GM12878 (cell line): ENCODE measurements at regions not wholly inside any gene's neighbourhood (a gene's known extent, or its start where the extent isn't known, plus 50 kb on each side); places are given as distances from the start of the nearest gene placed in this dataset.

ENCODE experiments used
- ATAC-seq: fragments of 200-7000 bp; cut with Tn5 transposase; 3 replicates; pipeline ENCODE4 v1.9.1; 2020; ENCODE audit warnings: mild to moderate bottlenecking, moderate library complexity
- BruUV-seq: library from RNA; stranded (reverse); fragments of 400-500 nt; replicated peaks from 2 replicates; lab custom pipeline; 2021; lab: Mats Ljungman, UMichigan
- CTCF ChIA-PET: fragments of 300-600 bp; sonication (Branson Sonifier 250); formaldehyde crosslinking; extraction: SDS; loops from one replicate; lab custom pipeline; 2021; ENCODE audit warnings: inconsistent platforms; lab: Yijun Ruan, JAX
- POLR2A ChIA-PET: fragments of 350-600 bp; formaldehyde crosslinking; extraction: SDS; loops from one replicate; lab custom pipeline; 2021; ENCODE audit warnings: inconsistent platforms; lab: Charles Lee
- RAD21 ChIA-PET: fragments of 300-600 bp; sonication (Branson Sonifier 250); formaldehyde crosslinking; loops from one replicate; lab custom pipeline; 2023; ENCODE audit warnings: antibody characterized with exemption; ENCODE audit not compliant: unreplicated experiment; lab: Charles Lee
- SMC1A ChIA-PET: fragments of 300-600 bp; sonication (Branson Sonifier 250); formaldehyde crosslinking; loops from one replicate; lab custom pipeline; 2023; ENCODE audit not compliant: unreplicated experiment, uncharacterized antibody; lab: Charles Lee
- DNase-seq: peaks from one replicate; pipeline ENCODE4 v3.0.0-alpha.2; 2011; ENCODE audit warnings: low read depth, low spot score
- FAIRE-seq: peaks from 3 replicates; lab custom pipeline; 2011; peaks lifted over from hg19 to GRCh38; lab: Jason Lieb, UNC
- H2AFZ ChIP-seq: 2 replicates; pipeline ENCODE4 v1.6.0; 2011; ENCODE audit warnings: low read depth, low read length, control low read depth; ENCODE audit not compliant: control insufficient read depth
- H3K27ac ChIP-seq: 2 replicates; pipeline ENCODE4 v1.5.1; 2011; ENCODE audit warnings: control low read depth; ENCODE audit not compliant: control insufficient read depth, insufficient read depth
- H3K27me3 ChIP-seq, 2 experiments: replicated peaks in 1 of 2; 2 replicates each; pipeline versions ENCODE4 v1.6.0 to v1.6.1; 2011; ENCODE audit warnings: low read length in 1 of 2; ENCODE audit not compliant: control insufficient read depth in 2 of 2, insufficient read depth in 2 of 2
- H3K36me3 ChIP-seq, 2 experiments: 2 replicates each; pipeline ENCODE4 v1.5.1; 2011; ENCODE audit warnings: low read length in 1 of 2; ENCODE audit not compliant: control insufficient read depth in 2 of 2, insufficient read depth in 2 of 2
- H3K4me1 ChIP-seq: 2 replicates; pipeline ENCODE4 v1.6.1; 2011; ENCODE audit warnings: mild to moderate bottlenecking, low read length, moderate library complexity, mixed read lengths; ENCODE audit not compliant: control insufficient read depth, insufficient read depth
- H3K4me2 ChIP-seq: 2 replicates; pipeline ENCODE4 v1.6.0; 2011; ENCODE audit warnings: control low read depth; ENCODE audit not compliant: control insufficient read depth, insufficient read depth
- H3K4me3 ChIP-seq: fragments of 200-600 bp; sonication (generic); 2 replicates; pipeline ENCODE4 v1.5.1; 2016
- H3K79me2 ChIP-seq: 2 replicates; pipeline ENCODE4 v1.6.0; 2011; ENCODE audit warnings: low read length; ENCODE audit not compliant: control insufficient read depth, insufficient read depth
- H3K9ac ChIP-seq: 2 replicates; pipeline ENCODE4 v1.8.0; 2011; ENCODE audit warnings: low read length, control low read depth, mixed read lengths; ENCODE audit not compliant: control insufficient read depth, insufficient read depth
- H3K9me3 ChIP-seq: replicated peaks from 3 replicates; pipeline ENCODE4 v1.5.1; 2011; ENCODE audit warnings: mild to moderate bottlenecking, low read length; ENCODE audit not compliant: control insufficient read depth, insufficient read depth
- H4K20me1 ChIP-seq: 2 replicates; pipeline ENCODE4 v1.6.0; 2011; ENCODE audit not compliant: control insufficient read depth, insufficient read depth
- BACH1 ChIP-seq: fragments of 450-650 bp; IDR thresholded peaks from 2 replicates; pipeline ENCODE4 v1.6.1; 2017; ENCODE audit warnings: mild to moderate bottlenecking, borderline replicate concordance
- BRCA1 ChIP-seq: IDR thresholded peaks from 2 replicates; pipeline ENCODE4 v1.6.1; 2011; ENCODE audit warnings: low read depth, low read length, improper control_type of control experiment
- CHD2 ChIP-seq: IDR thresholded peaks from 2 replicates; pipeline ENCODE4 v1.6.1; 2011; ENCODE audit warnings: low read depth, low read length, improper control_type of control experiment, borderline replicate concordance
- FOS ChIP-seq: IDR thresholded peaks from 3 replicates; pipeline ENCODE4 v1.6.1; 2011; ENCODE audit warnings: borderline replicate concordance; ENCODE audit not compliant: insufficient read length; ENCODE audit errors: extremely low read depth
- FOXK2 ChIP-seq: fragments of 450-650 bp; IDR thresholded peaks from 2 replicates; pipeline ENCODE4 v1.6.1; 2017; ENCODE audit warnings: mild to moderate bottlenecking, moderate library complexity
- HCFC1 ChIP-seq: fragments of 150-350 bp; IDR thresholded peaks from 2 replicates; pipeline ENCODE4 v1.6.1; 2014; ENCODE audit warnings: low read length
- MYC ChIP-seq: IDR thresholded peaks from 2 replicates; pipeline ENCODE4 v1.6.1; 2011; ENCODE audit warnings: mild to moderate bottlenecking, low read length, moderate library complexity, inconsistent platforms; ENCODE audit not compliant: insufficient read depth, insufficient replicate concordance, insufficient read length, severe bottlenecking
- PAX8 ChIP-seq: fragments of 450-650 bp; IDR thresholded peaks from 2 replicates; pipeline ENCODE4 v1.6.1; 2017; ENCODE audit warnings: mild to moderate bottlenecking, moderate library complexity
- SREBF2 ChIP-seq: IDR thresholded peaks from 2 replicates; pipeline ENCODE4 v1.6.1; 2012; ENCODE audit warnings: mild to moderate bottlenecking, low read length
- TARDBP ChIP-seq: IDR thresholded peaks from 2 replicates; pipeline ENCODE4 v1.6.1; 2016; ENCODE audit warnings: borderline replicate concordance
- TCF12 ChIP-seq: IDR thresholded peaks from 2 replicates; pipeline ENCODE4 v1.6.1; 2011; ENCODE audit warnings: low read depth, mild to moderate bottlenecking, low read length
- ZNF207 ChIP-seq: fragments of 450-650 bp; IDR thresholded peaks from 2 replicates; pipeline ENCODE4 v1.6.1; 2014; ENCODE audit warnings: antibody characterized with exemption, mild to moderate bottlenecking, borderline replicate concordance
- WGBS: methylation state at CpG from one replicate; pipeline ENCODE4 v1.1.6; 2016; ENCODE audit warnings: low lambda C conversion rate; ENCODE audit not compliant: insufficient replicate concordance, insufficient coverage; ENCODE audit errors: missing lambda C conversion rate; 5-methylcytosine and 5-hydroxymethylcytosine counted together
- in situ Hi-C: fragments of 300-500 bp; cut with MboI; formaldehyde crosslinking; loops from 9 replicates; pipeline ENCODE4 v1.14.3; 2018; ENCODE audit warnings: mixed read lengths
- intact Hi-C: fragments of 100-400 bp; cut with micrococcal nuclease; formaldehyde crosslinking; loops from one replicate; pipeline ENCODE4 v1.14.2; 2022; ENCODE audit not compliant: unreplicated experiment
- TF ChIP-seq, protein P1 (sequence below): fragments of 450-650 bp; IDR thresholded peaks from 2 replicates; pipeline ENCODE4 v1.6.1; 2017; ENCODE audit warnings: mild to moderate bottlenecking, moderate library complexity
- TF ChIP-seq, protein P2 (sequence below): fragments of 450-650 bp; formaldehyde crosslinking; IDR thresholded peaks from 2 replicates; pipeline ENCODE4 v1.4.0; 2022; ENCODE audit warnings: mild to moderate bottlenecking, moderate library complexity
- TF ChIP-seq, protein P3 (sequence below): fragments of 450-650 bp; IDR thresholded peaks from 2 replicates; pipeline ENCODE4 v1.6.1; 2016; ENCODE audit warnings: mild to moderate bottlenecking

DNA sequence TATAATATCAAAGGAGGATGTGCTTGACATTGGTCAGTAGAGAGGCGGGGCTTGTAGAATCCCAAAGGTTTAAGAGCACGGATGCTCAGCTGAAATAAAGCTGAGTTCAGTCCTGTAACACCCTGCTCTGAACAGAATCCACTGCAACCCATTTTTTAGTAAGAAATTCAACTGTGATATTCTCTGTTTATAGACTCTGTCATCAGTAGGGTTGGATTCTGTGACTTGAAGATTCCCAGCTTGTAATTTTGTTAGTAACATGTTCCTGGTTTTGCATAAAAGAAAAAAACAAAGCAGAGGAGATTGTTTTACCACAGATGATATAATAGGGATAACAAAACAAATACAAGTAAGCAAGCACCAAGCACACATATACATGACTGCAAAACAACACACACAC lies 324.6 kb upstream of the NR2F2 start:
- Histone ChIP-seq H3K27ac (no peak overlapping the region), H2AFZ (no peak overlapping the region), H3K4me3 (no peak overlapping the region), H3K79me2 (no peaks in the 10 kb centered on the region), H3K9ac (no peak overlapping the region), H3K36me3 (no peaks in the 10 kb centered on the region), H3K9me3 (no peaks in the 10 kb centered on the region; the same call in 2 of the 3 replicates), H4K20me1 (no peaks in the 10 kb centered on the region), H3K27me3 (no peaks in the 10 kb centered on the region), H3K4me2 (no peak overlapping the region), H3K4me1 (no peaks in the 10 kb centered on the region)
- ATAC-seq, result no peak
- no peak for DNase-seq
- in situ Hi-C loops, result no loop called here
- SMC1A ChIA-PET, result no interaction called here
- CTCF ChIA-PET, result no interaction called here
- BruUV-seq, result no TSS peak
- POLR2A ChIA-PET, result interaction anchor here (0.7 kb wide), 1 partner anchor 11 kb away, joined by 4 read pairs; no protein-coding TSS in a partner anchor
- no peak for FAIRE-seq
- RAD21 ChIA-PET, result no interaction called here
- WGBS, result 50% methylated on average over 2 of the region's 2 CpGs
- intact Hi-C loops, result no loop called here
- no peak for TF ChIP-seq SREBF2
- no peak for TF ChIP-seq TARDBP
- no peak for TF ChIP-seq FOS
- TF ChIP-seq PAX8, result no peak
- TF ChIP-seq, protein P1, sequence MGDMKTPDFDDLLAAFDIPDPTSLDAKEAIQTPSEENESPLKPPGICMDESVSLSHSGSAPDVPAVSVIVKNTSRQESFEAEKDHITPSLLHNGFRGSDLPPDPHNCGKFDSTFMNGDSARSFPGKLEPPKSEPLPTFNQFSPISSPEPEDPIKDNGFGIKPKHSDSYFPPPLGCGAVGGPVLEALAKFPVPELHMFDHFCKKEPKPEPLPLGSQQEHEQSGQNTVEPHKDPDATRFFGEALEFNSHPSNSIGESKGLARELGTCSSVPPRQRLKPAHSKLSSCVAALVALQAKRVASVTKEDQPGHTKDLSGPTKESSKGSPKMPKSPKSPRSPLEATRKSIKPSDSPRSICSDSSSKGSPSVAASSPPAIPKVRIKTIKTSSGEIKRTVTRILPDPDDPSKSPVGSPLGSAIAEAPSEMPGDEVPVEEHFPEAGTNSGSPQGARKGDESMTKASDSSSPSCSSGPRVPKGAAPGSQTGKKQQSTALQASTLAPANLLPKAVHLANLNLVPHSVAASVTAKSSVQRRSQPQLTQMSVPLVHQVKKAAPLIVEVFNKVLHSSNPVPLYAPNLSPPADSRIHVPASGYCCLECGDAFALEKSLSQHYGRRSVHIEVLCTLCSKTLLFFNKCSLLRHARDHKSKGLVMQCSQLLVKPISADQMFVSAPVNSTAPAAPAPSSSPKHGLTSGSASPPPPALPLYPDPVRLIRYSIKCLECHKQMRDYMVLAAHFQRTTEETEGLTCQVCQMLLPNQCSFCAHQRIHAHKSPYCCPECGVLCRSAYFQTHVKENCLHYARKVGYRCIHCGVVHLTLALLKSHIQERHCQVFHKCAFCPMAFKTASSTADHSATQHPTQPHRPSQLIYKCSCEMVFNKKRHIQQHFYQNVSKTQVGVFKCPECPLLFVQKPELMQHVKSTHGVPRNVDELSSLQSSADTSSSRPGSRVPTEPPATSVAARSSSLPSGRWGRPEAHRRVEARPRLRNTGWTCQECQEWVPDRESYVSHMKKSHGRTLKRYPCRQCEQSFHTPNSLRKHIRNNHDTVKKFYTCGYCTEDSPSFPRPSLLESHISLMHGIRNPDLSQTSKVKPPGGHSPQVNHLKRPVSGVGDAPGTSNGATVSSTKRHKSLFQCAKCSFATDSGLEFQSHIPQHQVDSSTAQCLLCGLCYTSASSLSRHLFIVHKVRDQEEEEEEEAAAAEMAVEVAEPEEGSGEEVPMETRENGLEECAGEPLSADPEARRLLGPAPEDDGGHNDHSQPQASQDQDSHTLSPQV, result no peak
- no peak for TF ChIP-seq HCFC1
- no peak for TF ChIP-seq TCF12
- no peak for TF ChIP-seq BACH1
- no peak for TF ChIP-seq ZNF207
- TF ChIP-seq CHD2, result no peak
- TF ChIP-seq, protein P2, sequence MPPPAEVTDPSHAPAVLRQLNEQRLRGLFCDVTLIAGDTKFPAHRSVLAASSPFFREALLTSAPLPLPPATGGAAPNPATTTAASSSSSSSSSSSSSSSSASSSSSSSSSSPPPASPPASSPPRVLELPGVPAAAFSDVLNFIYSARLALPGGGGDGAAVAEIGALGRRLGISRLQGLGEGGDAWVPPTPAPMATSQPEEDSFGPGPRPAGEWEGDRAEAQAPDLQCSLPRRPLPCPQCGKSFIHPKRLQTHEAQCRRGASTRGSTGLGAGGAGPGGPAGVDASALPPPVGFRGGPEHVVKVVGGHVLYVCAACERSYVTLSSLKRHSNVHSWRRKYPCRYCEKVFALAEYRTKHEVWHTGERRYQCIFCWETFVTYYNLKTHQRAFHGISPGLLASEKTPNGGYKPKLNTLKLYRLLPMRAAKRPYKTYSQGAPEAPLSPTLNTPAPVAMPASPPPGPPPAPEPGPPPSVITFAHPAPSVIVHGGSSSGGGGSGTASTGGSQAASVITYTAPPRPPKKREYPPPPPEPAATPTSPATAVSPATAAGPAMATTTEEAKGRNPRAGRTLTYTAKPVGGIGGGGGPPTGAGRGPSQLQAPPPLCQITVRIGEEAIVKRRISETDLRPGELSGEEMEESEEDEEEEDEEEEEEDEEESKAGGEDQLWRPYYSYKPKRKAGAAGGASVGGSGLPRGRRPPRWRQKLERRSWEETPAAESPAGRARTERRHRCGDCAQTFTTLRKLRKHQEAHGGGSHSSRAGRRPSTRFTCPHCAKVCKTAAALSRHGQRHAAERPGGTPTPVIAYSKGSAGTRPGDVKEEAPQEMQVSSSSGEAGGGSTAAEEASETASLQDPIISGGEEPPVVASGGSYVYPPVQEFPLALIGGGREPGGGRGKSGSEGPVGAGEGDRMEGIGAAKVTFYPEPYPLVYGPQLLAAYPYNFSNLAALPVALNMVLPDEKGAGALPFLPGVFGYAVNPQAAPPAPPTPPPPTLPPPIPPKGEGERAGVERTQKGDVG, result no peak
- no peak for TF ChIP-seq FOXK2
- no peak for TF ChIP-seq MYC
- TF ChIP-seq, protein P3, sequence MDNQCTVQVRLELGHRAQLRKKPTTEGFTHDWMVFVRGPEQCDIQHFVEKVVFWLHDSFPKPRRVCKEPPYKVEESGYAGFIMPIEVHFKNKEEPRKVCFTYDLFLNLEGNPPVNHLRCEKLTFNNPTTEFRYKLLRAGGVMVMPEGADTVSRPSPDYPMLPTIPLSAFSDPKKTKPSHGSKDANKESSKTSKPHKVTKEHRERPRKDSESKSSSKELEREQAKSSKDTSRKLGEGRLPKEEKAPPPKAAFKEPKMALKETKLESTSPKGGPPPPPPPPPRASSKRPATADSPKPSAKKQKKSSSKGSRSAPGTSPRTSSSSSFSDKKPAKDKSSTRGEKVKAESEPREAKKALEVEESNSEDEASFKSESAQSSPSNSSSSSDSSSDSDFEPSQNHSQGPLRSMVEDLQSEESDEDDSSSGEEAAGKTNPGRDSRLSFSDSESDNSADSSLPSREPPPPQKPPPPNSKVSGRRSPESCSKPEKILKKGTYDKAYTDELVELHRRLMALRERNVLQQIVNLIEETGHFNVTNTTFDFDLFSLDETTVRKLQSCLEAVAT, result no peak
- no peak for TF ChIP-seq BRCA1
